HS-5 (cell line): ENCODE measurements at regions not wholly inside any gene's neighbourhood (a gene's known extent, or its start where the extent isn't known, plus 50 kb on each side); places are given as distances from the start of the nearest gene placed in this dataset.
"Not testable (repeated sequence)": the region's sequence is repeated elsewhere in the genome, so short reads cannot be mapped to it uniquely, and the experiment has no call there.

Experiments
- DNase-seq: peaks from one replicate; pipeline ENCODE4 v3.0.0-alpha.2; 2012; ENCODE audit warnings: low read depth

GRCh38 chr1:219058891-219059820 is 114.5 kb upstream of the LYPLAL1 start:
- no peak for DNase-seq

- no peak for DNase-seq
Observed at GRCh38 chr1:219060798-219061197, 112.9 kb upstream of the LYPLAL1 start.

GRCh38 chr1:219062161-219062560 is 111.5 kb upstream of the LYPLAL1 start:
- no peak for DNase-seq

- DNase-seq: no peak
Observed at GRCh38 chr1:219066098-219066497, 107.6 kb upstream of the LYPLAL1 start.

GRCh38 chr1:219066631-219067349 is 106.9 kb upstream of the LYPLAL1 start:
- DNase-seq: no peak

- no peak for DNase-seq
Observed at GRCh38 chr1:219067350-219067712, 106.3 kb upstream of the LYPLAL1 start.

GRCh38 chr1:219070395-219070794 is 103.3 kb upstream of the LYPLAL1 start:
- DNase-seq: not testable (repeated sequence)

GRCh38 chr1:219071209-219071608 is 102.5 kb upstream of the LYPLAL1 start:
- DNase-seq: no peak

- DNase-seq: no peak
Observed at GRCh38 chr1:219072329-219072728, 101.3 kb upstream of the LYPLAL1 start.

GRCh38 chr1:219074084-219074728 is 99.5 kb upstream of the LYPLAL1 start:
- DNase-seq: no peak

- no peak for DNase-seq
Observed at GRCh38 chr1:219075121-219075879, 98.4 kb upstream of the LYPLAL1 start.

GRCh38 chr1:219076326-219076937 is 97.2 kb upstream of the LYPLAL1 start:
- no peak for DNase-seq

GRCh38 chr1:219077767-219078166 is 95.9 kb upstream of the LYPLAL1 start:
- DNase-seq: not testable (repeated sequence)

- DNase-seq: no peak
Observed at GRCh38 chr1:219081943-219082925, 91.4 kb upstream of the LYPLAL1 start.

GRCh38 chr1:219083631-219084030 is 90.0 kb upstream of the LYPLAL1 start:
- no peak for DNase-seq

GRCh38 chr1:219085082-219085481 is 88.6 kb upstream of the LYPLAL1 start:
- DNase-seq: peak; percentile 70

- DNase-seq: peak; percentile 53
Observed at GRCh38 chr1:219085988-219086387, 87.7 kb upstream of the LYPLAL1 start.

- DNase-seq: no peak
Observed at GRCh38 chr1:219086956-219087469, 86.7 kb upstream of the LYPLAL1 start.

- peak; percentile 79 for DNase-seq
Observed at GRCh38 chr1:219088778-219089557, 84.7 kb upstream of the LYPLAL1 start.
